Astrocyte (in vitro differentiated cells and primary cell): ENCODE measurements at regions not wholly inside any gene's neighbourhood (a gene's known extent, or its start where the extent isn't known, plus 50 kb on each side); places are given as distances from the start of the nearest gene placed in this dataset.

Experiments
- DNase-seq: peaks from one replicate; pipeline ENCODE4 v3.0.0-alpha.2; 2010; ENCODE audit warnings: low read depth
- FAIRE-seq: peaks from 2 replicates; lab custom pipeline; 2011; peaks lifted over from hg19 to GRCh38; lab: Jason Lieb, UNC
- H2AFZ ChIP-seq: 2 replicates; pipeline ENCODE4 v1.6.0; 2012; ENCODE audit warnings: low read depth, low read length, inconsistent platforms
- H3K27ac ChIP-seq: 2 replicates; pipeline ENCODE4 v1.5.1; 2011; ENCODE audit warnings: low read depth, low read length, inconsistent platforms
- H3K27me3 ChIP-seq: 2 replicates; pipeline ENCODE4 v1.6.0; 2011; ENCODE audit warnings: low read length, inconsistent platforms; ENCODE audit not compliant: insufficient read depth
- H3K36me3 ChIP-seq: 2 replicates; pipeline ENCODE4 v1.5.1; 2011; ENCODE audit warnings: low read length, inconsistent platforms; ENCODE audit not compliant: insufficient read depth
- H3K4me1 ChIP-seq: 2 replicates; pipeline ENCODE4 v1.5.1; 2011; ENCODE audit warnings: low read length, inconsistent platforms; ENCODE audit not compliant: insufficient read depth
- H3K4me2 ChIP-seq: 2 replicates; pipeline ENCODE4 v1.6.0; 2012; ENCODE audit warnings: low read length, inconsistent platforms
- H3K4me3 ChIP-seq: 2 replicates; pipeline ENCODE4 v1.5.1; 2011; ENCODE audit warnings: low read depth, mild to moderate bottlenecking, low read length, inconsistent platforms; ENCODE audit not compliant: insufficient read depth
- H3K79me2 ChIP-seq: 2 replicates; pipeline ENCODE4 v1.6.0; 2012; ENCODE audit warnings: mild to moderate bottlenecking, low read length, inconsistent platforms; ENCODE audit not compliant: insufficient read depth
- H3K9ac ChIP-seq: 2 replicates; pipeline ENCODE4 v1.6.0; 2012; ENCODE audit warnings: mild to moderate bottlenecking, low read length, inconsistent platforms
- H3K9me3 ChIP-seq: 2 replicates; pipeline ENCODE4 v1.5.1; 2012; ENCODE audit warnings: low read depth, mild to moderate bottlenecking, low read length, inconsistent platforms; ENCODE audit not compliant: insufficient read depth
- H4K20me1 ChIP-seq: 2 replicates; pipeline ENCODE4 v1.6.0; 2012; ENCODE audit warnings: low read length, inconsistent platforms; ENCODE audit not compliant: insufficient read depth
- H3K27ac Mint-ChIP-seq: one replicate; pipeline ENCODE4 v1.8.0; 2021; ENCODE audit warnings: mild to moderate bottlenecking, mixed read lengths; ENCODE audit not compliant: unreplicated experiment
- H3K27me3 Mint-ChIP-seq: one replicate; pipeline ENCODE4 v1.8.0; 2021; ENCODE audit warnings: low read depth, mixed read lengths; ENCODE audit not compliant: unreplicated experiment
- H3K36me3 Mint-ChIP-seq: one replicate; pipeline ENCODE4 v1.8.0; 2021; ENCODE audit warnings: low read depth, mixed read lengths; ENCODE audit not compliant: unreplicated experiment
- H3K4me1 Mint-ChIP-seq: one replicate; pipeline ENCODE4 v1.8.0; 2021; ENCODE audit warnings: low read depth, mixed read lengths; ENCODE audit not compliant: unreplicated experiment
- H3K4me3 Mint-ChIP-seq: one replicate; pipeline ENCODE4 v1.8.0; 2021; ENCODE audit warnings: mild to moderate bottlenecking, moderate library complexity, mixed read lengths; ENCODE audit not compliant: unreplicated experiment
- H3K9me3 Mint-ChIP-seq: one replicate; pipeline ENCODE4 v1.8.0; 2021; ENCODE audit warnings: mild to moderate bottlenecking, mixed read lengths; ENCODE audit not compliant: unreplicated experiment
- CTCF ChIP-seq: IDR thresholded peaks from 2 replicates; pipeline ENCODE4 v1.5.1; 2011; ENCODE audit warnings: low read depth, mild to moderate bottlenecking, inconsistent platforms, low read length, moderate library complexity; ENCODE audit not compliant: insufficient read depth
- EZH2 ChIP-seq: IDR thresholded peaks from 2 replicates; pipeline ENCODE4 v1.6.1; 2012; ENCODE audit warnings: mild to moderate bottlenecking, low read length, inconsistent platforms; ENCODE audit not compliant: insufficient read depth

- Histone ChIP-seq H3K4me1 (peaks cover 12% of the 10 kb centered on the region), H3K79me2 (peaks cover 85% of the 10 kb centered on the region), H3K9ac (no peak overlapping the region), H3K27me3 (no peaks in the 10 kb centered on the region), H3K4me3 (no peak overlapping the region), H3K4me2 (no peak overlapping the region), H4K20me1 (peaks cover 98% of the 10 kb centered on the region), H3K36me3 (peaks cover 2% of the 10 kb centered on the region), H3K27ac (no peak overlapping the region), H2AFZ (no peak overlapping the region), H3K9me3 (no peaks in the 10 kb centered on the region)
- H3K27ac Mint-ChIP-seq, result no peak overlapping the region
- H3K4me3 Mint-ChIP-seq, result no peak overlapping the region
- FAIRE-seq (no peak), DNase-seq (no peak)
- no peaks in the 10 kb centered on the region for H3K27me3 Mint-ChIP-seq
- peaks cover 28% of the 10 kb centered on the region for H3K36me3 Mint-ChIP-seq
- H3K9me3 Mint-ChIP-seq, result no peaks in the 10 kb centered on the region
- H3K4me1 Mint-ChIP-seq, result peaks cover 17% of the 10 kb centered on the region
- TF ChIP-seq CTCF (no peak), EZH2 (no peak)
These were observed 82.0 kb downstream of the NCOR2 start for GRCh38 chr12:124485371-124485770.

- Mint-ChIP-seq H3K4me1 (peaks cover 17% of the 10 kb centered on the region), H3K9me3 (no peaks in the 10 kb centered on the region), H3K27ac (no peak overlapping the region), H3K36me3 (peaks cover 24% of the 10 kb centered on the region), H3K27me3 (no peaks in the 10 kb centered on the region), H3K4me3 (no peak overlapping the region)
- Histone ChIP-seq H3K4me1 (peaks cover 14% of the 10 kb centered on the region), H3K9ac (no peak overlapping the region), H3K9me3 (no peaks in the 10 kb centered on the region), H4K20me1 (peaks cover 98% of the 10 kb centered on the region), H2AFZ (no peak overlapping the region), H3K27me3 (no peaks in the 10 kb centered on the region), H3K4me2 (no peak overlapping the region), H3K27ac (no peak overlapping the region), H3K36me3 (peaks cover 2% of the 10 kb centered on the region), H3K79me2 (peaks cover 85% of the 10 kb centered on the region), H3K4me3 (no peak overlapping the region)
- no peak for TF ChIP-seq EZH2
- no peak for TF ChIP-seq CTCF
- DNase-seq (no peak), FAIRE-seq (no peak)
These were observed 82.9 kb downstream of the NCOR2 start for GRCh38 chr12:124484526-124484953.

- H3K79me2 ChIP-seq, result peaks cover 85% of the 10 kb centered on the region
- peaks cover 14% of the 10 kb centered on the region for H3K4me1 ChIP-seq
- H3K36me3 ChIP-seq, result peaks cover 2% of the 10 kb centered on the region
- H3K36me3 Mint-ChIP-seq, result peaks cover 22% of the 10 kb centered on the region
- no peak overlapping the region for H3K4me3 Mint-ChIP-seq
- DNase-seq (no peak), FAIRE-seq (no peak)
- H4K20me1 ChIP-seq, result peaks cover 98% of the 10 kb centered on the region
- no peaks in the 10 kb centered on the region for H3K9me3 ChIP-seq
- H3K27ac Mint-ChIP-seq, result no peak overlapping the region
- H3K27me3 Mint-ChIP-seq, result no peaks in the 10 kb centered on the region
- H3K4me3 ChIP-seq, result no peak overlapping the region
- H3K4me2 ChIP-seq, result no peak overlapping the region
- H3K9me3 Mint-ChIP-seq, result no peaks in the 10 kb centered on the region
- no peak for TF ChIP-seq CTCF
- no peak for TF ChIP-seq EZH2
- H3K27me3 ChIP-seq, result no peaks in the 10 kb centered on the region
- H3K9ac ChIP-seq, result no peak overlapping the region
- H2AFZ ChIP-seq, result no peak overlapping the region
- H3K4me1 Mint-ChIP-seq, result peaks cover 22% of the 10 kb centered on the region
- H3K27ac ChIP-seq, result no peak overlapping the region
These were observed 83.3 kb downstream of the NCOR2 start for GRCh38 chr12:124484067-124484466.
